ENCODE measurements at regions not wholly inside any gene's neighbourhood (a gene's known extent, or its start where the extent isn't known, plus 50 kb on each side); places are given as distances from the start of the nearest gene placed in this dataset.

- H3K9me3 ChIP-seq = no peaks in the 10 kb centered on the region
- no peak for DNase-seq (ENCODE audit: low spot score in 2 of 2)
- H3K36me3 ChIP-seq = no peaks in the 10 kb centered on the region
- no peaks in the 10 kb centered on the region for H3K27me3 ChIP-seq
- 72 to 74% methylated on average over 12 of the region's 12 CpGs for WGBS, 2 donors
- no peak for TF ChIP-seq CTCF (IDR thresholded peaks at IDR 0.05)
- no peak for TF ChIP-seq EP300 (IDR thresholded peaks at IDR 0.05)
- TF ChIP-seq POLR2A (IDR thresholded peaks at IDR 0.05) = no peak
- no peaks in the 10 kb centered on the region for H3K4me1 ChIP-seq
- H3K4me3 ChIP-seq = no peak overlapping the region
- no peak overlapping the region for H3K27ac ChIP-seq
These were observed 196.4 kb upstream of the IRX3 start for GRCh38 chr16:54482892-54483574.

- no peak for DNase-seq (ENCODE audit: low spot score in 2 of 2)
- H3K27ac ChIP-seq = no peak overlapping the region
- no peaks in the 10 kb centered on the region for H3K9me3 ChIP-seq
- H3K27me3 ChIP-seq = no peaks in the 10 kb centered on the region
- no peaks in the 10 kb centered on the region for H3K4me1 ChIP-seq
- no peak overlapping the region for H3K4me3 ChIP-seq
- WGBS, 2 donors = 74 to 77% methylated on average over 5 of the region's 5 CpGs
- TF ChIP-seq EP300 (IDR thresholded peaks at IDR 0.05) (no peak), CTCF (IDR thresholded peaks at IDR 0.05) (no peak), POLR2A (IDR thresholded peaks at IDR 0.05) (no peak)
- no peaks in the 10 kb centered on the region for H3K36me3 ChIP-seq
These were observed 193.8 kb upstream of the IRX3 start for GRCh38 chr16:54480429-54480828.

GRCh38 chr16:54479546-54479945 lies 193.0 kb upstream of the IRX3 start:
- WGBS, 2 donors = 83 to 90% methylated on average over 1 of the region's 1 CpG
- TF ChIP-seq POLR2A (IDR thresholded peaks at IDR 0.05) (no peak), CTCF (IDR thresholded peaks at IDR 0.05) (no peak), EP300 (IDR thresholded peaks at IDR 0.05) (no peak)
- no peaks in the 10 kb centered on the region for H3K4me1 ChIP-seq

GRCh38 chr16:54477714-54478113 lies 191.1 kb upstream of the IRX3 start:
- H3K27ac ChIP-seq = no peak overlapping the region
- 50 to 59% methylated on average over 6 of the region's 6 CpGs for WGBS, 2 donors
- TF ChIP-seq CTCF (IDR thresholded peaks at IDR 0.05) (no peak), EP300 (IDR thresholded peaks at IDR 0.05) (no peak), POLR2A (IDR thresholded peaks at IDR 0.05) (no peak)
- H3K4me3 ChIP-seq = no peak overlapping the region
- no peaks in the 10 kb centered on the region for H3K9me3 ChIP-seq
- no peaks in the 10 kb centered on the region for H3K27me3 ChIP-seq
- DNase-seq (ENCODE audit: low spot score in 2 of 2) = no peak
- no peaks in the 10 kb centered on the region for H3K4me1 ChIP-seq
- H3K36me3 ChIP-seq = no peaks in the 10 kb centered on the region

More at GRCh38 chr16:54479546-54479945, 193.0 kb upstream of the IRX3 start:
- Histone ChIP-seq H3K4me3 (no peak overlapping the region), H3K36me3 (no peaks in the 10 kb centered on the region), H3K27ac (no peak overlapping the region), H3K9me3 (no peaks in the 10 kb centered on the region), H3K27me3 (no peaks in the 10 kb centered on the region)
- DNase-seq (ENCODE audit: low spot score in 2 of 2) = no peak

GRCh38 chr16:54475019-54475601 lies 188.5 kb upstream of the IRX3 start:
- no peaks in the 10 kb centered on the region for H3K36me3 ChIP-seq
- no peaks in the 10 kb centered on the region for H3K9me3 ChIP-seq
- no peaks in the 10 kb centered on the region for H3K27me3 ChIP-seq
- 46 to 47% methylated on average over 5 of the region's 5 CpGs for WGBS, 2 donors
- H3K27ac ChIP-seq = no peak overlapping the region
- H3K4me1 ChIP-seq = no peaks in the 10 kb centered on the region
- TF ChIP-seq EP300 (IDR thresholded peaks at IDR 0.05) = no peak
- no peak for TF ChIP-seq POLR2A (IDR thresholded peaks at IDR 0.05)
- TF ChIP-seq CTCF (IDR thresholded peaks at IDR 0.05) = no peak
- no peak overlapping the region for H3K4me3 ChIP-seq
- DNase-seq (ENCODE audit: low spot score in 2 of 2) = no peak
